RPMI8226 (cell line): ENCODE measurements at regions not wholly inside any gene's neighbourhood (a gene's known extent, or its start where the extent isn't known, plus 50 kb on each side); places are given as distances from the start of the nearest gene placed in this dataset.

Experiments
- DNase-seq: peaks from one replicate; pipeline ENCODE4 v3.0.0-alpha.2; 2015

DNA sequence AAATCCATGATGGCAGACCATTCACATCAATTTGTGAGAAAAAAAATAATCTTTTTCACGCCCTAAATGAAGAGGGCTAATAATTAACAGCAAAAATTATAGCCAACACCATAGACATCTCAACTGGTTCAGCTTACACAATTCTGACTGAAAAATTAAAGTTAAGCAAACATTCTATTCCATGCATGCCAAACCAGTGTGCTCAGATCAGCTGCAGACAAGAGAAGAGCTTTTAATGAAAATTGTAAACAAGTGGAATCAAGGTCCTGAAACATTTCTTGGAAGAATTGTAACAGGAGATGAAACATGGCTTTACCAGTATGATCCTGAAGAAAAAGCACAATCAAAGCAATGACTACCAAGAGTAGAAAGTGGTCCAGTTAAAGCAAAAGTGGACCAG, 710.4 kb downstream of the EPHA7 start:
- DNase-seq, result no peak

DNA sequence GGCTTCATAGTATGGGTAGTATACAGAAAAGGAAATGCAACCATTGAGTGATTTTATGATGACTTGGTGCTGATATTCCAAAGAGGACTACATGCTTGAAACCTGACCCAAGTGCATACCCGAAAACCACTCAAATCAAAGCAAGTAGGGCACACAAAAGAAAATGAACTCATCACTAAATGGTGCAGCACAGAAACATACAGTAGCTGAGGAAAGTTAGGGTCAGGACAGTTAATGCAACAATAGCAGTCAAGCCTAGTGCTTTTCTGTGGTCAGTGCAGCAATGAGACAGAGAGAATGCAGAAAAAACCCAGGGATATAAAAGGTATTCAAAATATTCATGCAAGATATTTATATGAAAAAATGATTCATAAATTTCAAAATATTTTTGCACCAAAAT, 711.1 kb downstream of the EPHA7 start:
- DNase-seq, result no peak

DNA sequence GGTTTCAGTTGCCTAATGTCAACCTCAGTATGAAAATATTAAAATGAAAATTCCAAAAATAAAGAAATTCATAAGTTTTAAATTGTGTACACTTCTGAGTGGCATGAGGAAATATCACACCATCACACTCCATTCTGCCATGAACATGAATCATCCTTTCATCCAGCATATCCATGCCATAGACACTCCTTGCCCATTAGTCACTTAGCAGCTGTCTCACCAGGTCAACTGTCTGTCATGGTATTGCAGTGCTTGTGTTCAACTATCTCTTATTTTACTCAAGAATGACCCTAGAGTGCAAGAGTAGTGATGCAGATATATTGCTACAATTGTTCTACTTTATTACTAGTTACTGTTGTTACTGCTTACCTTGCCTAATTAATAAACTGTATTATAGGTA, 712.4 kb downstream of the EPHA7 start:
- DNase-seq, result no peak

- no peak for DNase-seq
Measured at GRCh38 chr6:92701425-92702096, 717.8 kb downstream of the EPHA7 start.

DNA sequence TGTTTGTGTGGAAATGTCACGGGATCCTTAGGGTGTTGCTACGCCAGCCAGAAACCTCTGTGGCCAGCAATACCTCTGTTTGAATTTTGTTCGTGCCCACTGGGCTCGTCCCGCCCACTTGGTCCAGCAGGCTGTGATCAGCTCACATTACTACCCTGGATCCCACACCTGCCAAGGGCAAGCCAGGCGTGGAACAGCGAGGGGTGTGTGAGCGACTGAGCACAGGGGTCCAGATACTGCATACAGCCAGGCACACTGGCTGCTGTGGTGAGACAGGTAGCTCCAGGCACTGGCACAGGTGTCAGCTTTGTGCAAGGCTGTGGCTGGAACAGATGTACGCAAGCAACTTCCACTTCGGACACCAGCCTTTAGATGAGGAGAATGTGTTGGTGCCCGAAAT, 718.9 kb downstream of the EPHA7 start:
- no peak for DNase-seq

- DNase-seq, result no peak
Measured at GRCh38 chr6:92690997-92691599, 728.3 kb downstream of the EPHA7 start.

DNA sequence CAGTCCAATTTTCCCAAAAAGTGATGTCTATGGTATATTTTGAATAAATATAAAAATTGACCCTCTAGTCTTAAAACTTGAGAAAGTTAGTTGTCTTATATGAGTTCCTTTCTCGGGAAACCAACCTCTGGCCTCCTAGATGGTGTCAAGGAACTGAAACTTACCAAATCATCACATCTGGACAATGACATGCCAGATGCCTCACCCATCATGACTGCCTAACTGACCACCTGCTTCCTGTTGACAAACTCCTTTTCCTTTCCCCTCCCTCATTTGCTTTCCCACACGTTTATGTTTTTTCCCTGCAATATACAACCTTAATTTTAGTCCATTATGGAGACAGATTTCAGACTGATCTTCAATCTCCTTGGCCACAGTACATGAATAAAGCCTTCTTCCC, 731.0 kb downstream of the EPHA7 start:
- DNase-seq, result peak; percentile 79

DNA sequence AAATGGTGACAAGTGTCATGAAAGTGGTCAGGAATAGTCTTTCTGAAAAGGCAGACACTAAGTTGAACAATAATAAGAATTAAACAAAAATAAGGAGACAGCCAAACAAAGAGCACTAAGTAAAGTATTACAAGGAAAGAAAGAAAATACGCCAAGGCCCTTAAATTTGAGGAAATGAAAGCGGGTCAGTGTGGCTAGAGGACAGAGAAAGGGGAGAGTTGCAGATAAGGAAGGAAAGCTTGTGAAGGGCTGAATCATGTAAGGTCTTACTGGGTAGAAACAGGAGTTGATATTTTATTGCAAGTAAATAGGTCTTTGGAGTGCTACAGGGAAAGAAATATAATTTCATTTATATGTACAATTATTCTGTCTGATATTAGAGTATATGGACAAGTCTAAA, 732.1 kb downstream of the EPHA7 start:
- DNase-seq, result peak; percentile 69

DNA sequence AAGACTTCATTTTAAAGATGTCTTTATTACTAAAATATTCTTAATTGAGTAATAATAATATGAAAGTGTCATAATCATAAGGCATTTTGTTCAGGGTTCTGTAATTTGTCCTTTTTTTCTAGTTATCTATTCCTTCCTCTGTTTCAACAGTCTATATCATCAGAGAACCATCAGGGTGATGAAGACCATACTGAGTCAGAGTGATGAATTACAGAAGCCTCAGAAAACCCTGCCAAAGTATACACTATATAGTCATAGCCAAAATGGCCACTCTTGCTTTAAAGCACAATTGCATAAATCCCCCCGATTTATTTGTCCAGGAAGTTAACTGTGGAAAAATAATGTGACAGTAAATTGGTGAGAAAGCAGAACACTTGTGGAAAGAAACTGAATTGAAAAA, 735.0 kb downstream of the EPHA7 start:
- no peak for DNase-seq

DNA sequence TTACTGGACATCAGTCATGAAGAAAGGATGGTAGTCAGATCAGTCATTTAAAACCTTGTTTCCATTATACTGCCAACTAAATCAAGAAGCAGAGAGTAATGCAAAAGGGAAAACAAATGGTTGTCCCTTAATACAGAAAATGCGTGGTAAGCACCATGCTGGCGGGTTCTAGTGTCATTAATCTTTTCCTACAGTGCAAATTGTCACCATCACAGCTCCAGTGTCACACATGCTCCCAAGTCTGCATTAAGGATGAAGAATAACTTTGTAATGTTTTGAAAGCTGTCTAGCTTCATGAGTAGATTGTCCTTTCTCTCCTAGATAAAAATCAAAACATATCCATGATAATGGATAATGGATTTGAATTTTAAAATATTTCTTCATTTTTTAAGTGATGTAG, 735.6 kb downstream of the EPHA7 start:
- DNase-seq, result no peak

DNA sequence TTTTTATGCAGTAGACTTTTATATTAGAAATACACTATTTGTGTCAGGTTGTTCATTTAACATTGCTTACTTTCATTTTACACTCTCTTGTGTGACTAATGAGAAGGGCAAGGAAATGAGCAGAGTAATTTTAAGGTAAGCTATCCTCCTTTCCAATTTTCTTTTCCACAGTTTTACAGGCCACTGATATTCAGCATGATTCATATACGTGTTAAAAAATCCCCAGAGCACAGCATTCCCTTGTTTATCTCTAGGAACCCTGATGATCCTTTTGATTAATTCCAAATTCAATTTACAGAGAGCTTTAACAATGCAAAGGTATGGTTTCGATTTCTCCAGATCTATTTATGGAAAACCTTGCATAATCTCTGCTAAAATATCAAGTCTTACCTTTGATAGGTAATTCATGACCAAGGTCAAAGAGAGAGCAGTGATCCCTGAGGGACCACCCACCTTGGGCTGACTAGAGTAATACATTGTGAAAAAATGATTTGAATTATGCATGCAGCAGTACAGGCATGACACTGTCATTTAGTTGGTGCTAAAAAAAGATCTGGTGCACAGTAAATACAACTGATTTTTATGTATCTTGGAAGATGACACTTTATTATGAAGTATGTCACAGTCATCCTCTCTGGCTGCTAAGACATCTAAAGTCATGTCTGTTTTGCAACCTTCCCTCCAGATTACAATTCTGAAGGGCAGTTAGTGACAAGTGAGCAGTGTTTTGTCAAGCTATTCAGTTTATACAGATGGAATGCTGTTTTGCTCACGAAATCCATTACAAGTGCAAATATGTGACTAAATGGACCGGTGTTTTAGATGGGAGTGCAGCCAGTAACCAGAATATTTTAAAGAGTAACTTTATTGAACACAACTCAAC, 736.6 kb downstream of the EPHA7 start:
- DNase-seq, result no peak

DNA sequence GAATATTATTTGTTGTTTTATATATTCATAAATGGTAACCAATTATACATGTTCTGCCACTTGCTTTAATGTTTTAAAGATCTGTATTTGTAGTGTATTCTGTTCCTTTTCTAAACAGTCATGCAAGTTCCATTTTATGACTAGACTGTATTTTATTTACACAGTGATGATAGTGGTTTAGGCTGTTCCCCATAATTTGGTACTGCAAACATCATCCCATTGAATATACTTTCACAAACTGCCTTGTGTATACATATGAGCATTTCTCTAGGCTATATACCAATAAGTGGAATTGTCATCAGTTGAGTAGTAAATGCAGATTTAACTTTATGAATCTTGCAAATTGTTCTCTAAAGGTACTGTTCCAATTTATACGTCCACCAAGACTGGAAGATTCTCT, 738.0 kb downstream of the EPHA7 start:
- no peak for DNase-seq

DNA sequence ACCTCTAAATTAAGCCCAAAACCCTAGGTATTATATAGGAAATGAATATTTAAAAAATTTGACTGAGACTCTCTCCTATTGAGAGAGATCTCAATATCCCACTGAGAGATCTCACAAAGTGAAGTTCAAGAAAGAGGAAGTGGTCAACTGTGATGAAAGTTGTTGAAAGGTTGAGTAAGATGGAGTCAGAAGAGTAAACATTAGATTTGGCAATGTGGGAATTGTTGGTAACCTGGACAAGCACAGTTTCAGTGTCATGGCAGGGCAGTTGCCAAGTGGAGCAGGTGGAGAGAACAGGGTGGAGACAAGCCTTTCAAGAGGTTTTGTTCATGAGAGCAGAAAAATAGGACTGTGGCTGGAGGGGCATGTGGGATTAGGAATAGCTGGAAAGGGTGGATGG, 747.9 kb downstream of the EPHA7 start:
- DNase-seq, result peak; percentile 30

- DNase-seq, result no peak
Measured at GRCh38 chr6:92667843-92668242, 751.5 kb downstream of the EPHA7 start.

DNA sequence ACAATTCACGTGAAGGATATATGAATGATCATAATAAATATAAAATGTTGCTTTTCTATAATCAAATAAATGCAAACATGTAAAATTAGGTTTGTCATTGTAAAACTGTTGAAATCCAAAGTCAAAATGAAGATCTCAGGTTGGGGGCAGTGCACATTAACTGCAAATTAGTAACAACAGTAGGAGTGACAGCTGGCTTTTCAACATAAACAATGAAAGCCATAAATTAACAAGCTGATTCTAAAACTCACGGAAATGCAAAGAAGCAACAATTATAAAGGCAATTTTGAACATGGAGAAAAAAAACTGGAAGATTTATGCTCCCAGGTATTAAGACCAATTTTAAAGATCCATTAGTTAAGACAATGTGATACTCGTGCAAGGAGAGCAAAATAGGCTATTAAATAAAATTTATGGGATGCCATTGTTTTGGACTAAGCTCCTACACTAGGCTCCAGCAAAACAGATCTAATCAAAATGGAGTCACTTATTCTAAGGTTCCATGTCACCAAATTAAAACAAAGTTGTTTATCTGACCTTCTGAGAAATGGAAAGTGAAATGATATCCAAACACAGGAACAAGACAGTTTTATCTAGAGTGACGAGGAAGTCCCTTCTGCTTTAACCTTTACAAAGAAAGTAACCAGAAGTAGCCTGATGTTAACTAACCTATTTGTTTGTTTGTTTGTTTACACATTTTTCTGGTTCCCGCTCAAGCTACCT, 770.8 kb downstream of the EPHA7 start:
- no peak for DNase-seq

DNA sequence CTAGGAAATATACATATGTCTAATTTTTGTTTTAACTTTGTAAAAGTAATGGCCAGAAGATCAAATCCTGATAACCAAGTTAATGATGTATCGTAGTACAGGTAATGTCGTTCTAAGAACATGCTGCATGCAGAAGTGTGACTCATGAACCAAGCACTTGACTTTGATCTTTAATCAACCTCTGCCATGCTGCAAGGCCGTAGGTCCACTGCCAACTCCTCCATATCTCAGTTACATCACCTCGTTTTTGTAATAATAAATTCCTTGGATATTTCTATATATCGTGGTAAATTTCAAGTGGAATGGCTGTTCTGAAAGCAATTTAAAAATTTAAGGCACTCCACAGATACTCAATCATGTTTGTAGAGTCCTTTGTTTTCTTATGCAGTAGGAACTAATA, 771.7 kb downstream of the EPHA7 start:
- DNase-seq, result no peak

GRCh38 chr6:92644104-92644791, 775.1 kb downstream of the EPHA7 start:
- peak; percentile 27 for DNase-seq

- DNase-seq, result no peak
Measured at GRCh38 chr6:92635553-92636153, 783.7 kb downstream of the EPHA7 start.

DNA sequence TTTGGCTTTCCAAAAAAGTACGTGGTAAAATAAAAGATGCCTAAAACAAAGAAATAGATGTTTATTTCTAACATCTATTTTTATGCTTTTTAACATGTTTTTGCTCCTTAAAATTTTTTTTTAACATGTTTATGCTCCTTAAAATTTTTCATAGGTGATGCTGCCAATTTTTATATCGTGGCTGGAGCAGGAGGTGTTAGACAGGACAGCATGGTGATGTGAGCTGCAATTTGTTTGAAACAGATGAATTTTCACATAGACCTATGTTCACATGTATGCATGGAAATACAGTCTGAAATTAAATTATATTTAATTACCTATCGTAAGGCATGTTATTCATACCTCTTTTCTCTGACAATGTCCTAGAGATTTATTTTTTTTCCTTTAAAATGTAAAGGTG, 784.8 kb downstream of the EPHA7 start:
- DNase-seq, result no peak

GRCh38 chr6:92623431-92623830, 795.9 kb downstream of the EPHA7 start:
- DNase-seq, result no peak

DNA sequence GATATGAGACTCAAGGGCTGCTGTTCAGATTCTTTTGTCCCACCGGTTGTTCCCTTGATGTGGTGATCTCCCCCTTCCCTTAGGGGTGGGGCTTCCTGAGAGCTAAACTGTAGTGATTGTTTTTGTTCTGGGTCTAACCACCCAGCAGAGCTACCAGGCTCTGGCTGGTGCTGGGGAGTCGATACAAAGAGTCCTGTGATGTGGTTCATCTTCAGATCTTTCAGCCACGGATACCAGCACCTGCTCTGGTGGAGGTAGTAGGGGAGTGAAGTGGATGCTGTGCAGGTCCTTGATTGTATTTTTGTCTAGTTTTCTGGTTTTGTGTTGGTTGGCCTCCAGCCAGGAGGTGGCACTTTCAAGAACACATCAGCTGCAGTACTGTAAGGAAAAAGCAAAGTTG, 801.6 kb downstream of the EPHA7 start:
- no peak for DNase-seq

DNA sequence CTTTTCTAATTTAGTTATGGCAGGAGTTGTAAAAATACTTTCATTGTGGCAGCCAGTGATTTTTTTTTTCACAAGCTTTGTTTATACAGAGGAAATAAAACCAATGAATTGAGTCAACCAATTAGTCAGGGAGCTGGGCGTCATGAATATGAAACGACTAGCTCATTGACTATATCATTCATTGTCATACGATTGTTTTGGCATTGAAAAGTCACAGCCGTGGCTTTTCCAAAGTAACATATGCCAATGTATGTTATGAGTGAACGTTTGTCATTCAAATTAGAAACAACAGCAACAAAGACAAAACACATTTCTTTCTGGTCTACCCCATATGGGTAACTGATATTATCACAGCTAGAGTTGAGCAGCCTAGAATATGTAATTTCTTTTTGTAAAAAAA, 810.6 kb downstream of the EPHA7 start:
- no peak for DNase-seq
